Suprapubic skin (tissue), 4 donors: ENCODE measurements at regions not wholly inside any gene's neighbourhood (a gene's known extent, or its start where the extent isn't known, plus 50 kb on each side); places are given as distances from the start of the nearest gene placed in this dataset.

Experiments used
- POLR2A ChIP-seq, 2 donors: fragments of 450-650 bp; IDR thresholded peaks; one replicate each; pipeline ENCODE4 v1.6.1; 2017; ENCODE audit warnings: antibody characterized with exemption in 2 of 2, mild to moderate bottlenecking in 2 of 2, moderate library complexity in 2 of 2
- POLR2AphosphoS5 ChIP-seq, 3 donors: sonication (generic); formaldehyde crosslinking; IDR thresholded peaks; one replicate each; pipeline ENCODE4 v1.6.1; 2017; ENCODE audit warnings: antibody characterized with exemption in 3 of 3
- TF ChIP-seq, protein P1 (sequence below), 2 donors: fragments of 200-600 bp in 1 of 2; fragments of 450-650 bp in 1 of 2; sonication (generic) in 1 of 2; IDR thresholded peaks; one replicate each; pipeline ENCODE4 v1.5.1; 2016 to 2019; ENCODE audit warnings: antibody characterized with exemption in 2 of 2, mild to moderate bottlenecking in 1 of 2, moderate library complexity in 1 of 2

DNA sequence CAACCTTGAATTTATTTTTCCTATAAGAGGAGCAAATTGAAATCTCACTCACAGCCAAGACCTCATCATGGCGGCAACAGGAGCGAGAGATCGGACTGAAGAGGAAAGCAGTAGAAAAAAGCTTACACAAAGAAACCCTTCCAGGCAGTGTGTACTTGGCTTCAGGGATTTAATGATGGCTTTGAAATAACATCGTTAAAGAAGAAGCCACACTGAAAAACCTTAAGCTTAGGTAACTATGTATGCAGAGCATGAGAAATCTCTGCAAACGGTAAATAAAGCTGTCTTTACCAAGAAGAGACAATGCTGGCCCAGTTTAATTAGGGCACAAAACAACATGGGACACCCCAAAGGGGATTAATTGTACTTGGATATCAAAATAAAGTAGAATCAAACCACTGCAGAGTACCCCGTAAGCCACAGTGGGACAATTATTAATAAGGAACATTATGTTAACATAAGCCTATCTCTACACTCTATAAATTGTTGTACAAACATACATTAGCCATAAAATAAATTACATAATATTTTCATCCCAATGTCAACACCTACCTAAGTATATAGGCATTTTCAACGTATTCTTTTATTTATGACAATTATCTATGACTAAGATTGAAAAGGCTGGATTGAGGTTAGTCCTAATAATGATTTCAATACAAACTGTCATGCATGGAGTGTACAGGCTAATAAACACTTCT lies 360.2 kb upstream of the CHRM3 start:
- TF ChIP-seq, protein P1, sequence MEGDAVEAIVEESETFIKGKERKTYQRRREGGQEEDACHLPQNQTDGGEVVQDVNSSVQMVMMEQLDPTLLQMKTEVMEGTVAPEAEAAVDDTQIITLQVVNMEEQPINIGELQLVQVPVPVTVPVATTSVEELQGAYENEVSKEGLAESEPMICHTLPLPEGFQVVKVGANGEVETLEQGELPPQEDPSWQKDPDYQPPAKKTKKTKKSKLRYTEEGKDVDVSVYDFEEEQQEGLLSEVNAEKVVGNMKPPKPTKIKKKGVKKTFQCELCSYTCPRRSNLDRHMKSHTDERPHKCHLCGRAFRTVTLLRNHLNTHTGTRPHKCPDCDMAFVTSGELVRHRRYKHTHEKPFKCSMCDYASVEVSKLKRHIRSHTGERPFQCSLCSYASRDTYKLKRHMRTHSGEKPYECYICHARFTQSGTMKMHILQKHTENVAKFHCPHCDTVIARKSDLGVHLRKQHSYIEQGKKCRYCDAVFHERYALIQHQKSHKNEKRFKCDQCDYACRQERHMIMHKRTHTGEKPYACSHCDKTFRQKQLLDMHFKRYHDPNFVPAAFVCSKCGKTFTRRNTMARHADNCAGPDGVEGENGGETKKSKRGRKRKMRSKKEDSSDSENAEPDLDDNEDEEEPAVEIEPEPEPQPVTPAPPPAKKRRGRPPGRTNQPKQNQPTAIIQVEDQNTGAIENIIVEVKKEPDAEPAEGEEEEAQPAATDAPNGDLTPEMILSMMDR (IDR thresholded peaks at IDR 0.05) = no peak
- TF ChIP-seq POLR2AphosphoS5 (IDR thresholded peaks at IDR 0.05) (no peak), POLR2A (IDR thresholded peaks at IDR 0.05) (no peak)
